CD4-positive, alpha-beta T cell treated with Interferon gamma for 1 hour (primary cell): ENCODE measurements at regions not wholly inside any gene's neighbourhood (a gene's known extent, or its start where the extent isn't known, plus 50 kb on each side); places are given as distances from the start of the nearest gene placed in this dataset.
"Not testable (repeated sequence)": the region's sequence is repeated elsewhere in the genome, so short reads cannot be mapped to it uniquely, and the experiment has no call there.

ENCODE experiments used
- DNase-seq: peaks from one replicate; pipeline ENCODE4 v3.0.0-alpha.2; 2020

DNA sequence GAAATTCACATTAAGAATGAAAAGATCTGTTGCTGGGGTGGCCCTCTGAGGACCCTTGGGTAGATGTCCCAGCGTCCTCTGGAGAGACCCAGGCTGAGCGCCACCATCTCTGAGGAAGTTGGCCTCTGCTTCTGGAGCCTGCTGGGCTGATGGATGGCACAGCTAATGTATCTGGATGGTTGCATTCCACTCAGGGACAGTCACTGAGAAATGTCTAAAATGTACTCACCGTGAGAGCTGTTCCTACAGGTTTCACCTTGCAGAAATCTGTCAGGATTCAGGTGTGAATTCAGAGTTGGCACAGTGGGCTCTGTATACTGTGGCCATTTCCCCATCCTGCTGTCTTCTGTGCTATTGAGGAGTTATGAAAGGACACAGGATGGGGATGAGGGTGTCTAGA is 247.2 kb downstream of the AACS start:
- DNase-seq = no peak

DNA sequence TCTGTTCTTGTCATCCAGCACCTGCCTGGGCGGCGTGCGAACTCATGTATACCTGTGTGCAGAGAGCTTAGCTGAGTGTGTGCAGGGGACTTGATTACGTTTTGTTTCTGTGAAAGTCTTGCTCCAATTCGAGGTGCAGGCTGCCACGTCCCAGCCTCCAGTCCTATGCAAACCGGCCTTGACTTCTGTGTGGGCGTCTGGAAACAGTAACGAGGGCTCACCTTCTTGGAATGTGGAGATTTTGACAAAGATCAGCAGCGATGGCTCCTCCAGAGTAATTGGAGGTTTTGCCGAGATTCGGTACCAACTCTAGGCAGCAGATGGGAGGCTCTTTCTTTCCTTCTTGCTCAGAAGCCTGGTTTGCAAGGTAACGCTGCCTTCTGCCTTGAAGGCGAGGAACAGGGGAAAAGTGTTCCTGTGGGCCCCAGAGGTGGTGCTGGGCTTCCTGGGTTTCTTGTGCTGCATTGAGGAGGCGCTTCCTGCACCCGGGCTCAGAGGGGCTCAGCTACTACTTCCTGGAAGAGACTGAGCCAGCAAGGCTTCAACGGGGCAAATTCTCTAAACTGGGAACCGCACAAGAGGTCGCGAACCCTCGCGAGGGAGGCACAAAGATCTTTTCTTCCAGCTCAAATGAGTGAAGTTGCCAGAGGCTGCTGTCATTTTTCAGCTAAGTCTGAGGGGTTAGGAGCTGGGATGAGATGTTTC is 249.0 kb downstream of the AACS start:
- DNase-seq = no peak

DNA sequence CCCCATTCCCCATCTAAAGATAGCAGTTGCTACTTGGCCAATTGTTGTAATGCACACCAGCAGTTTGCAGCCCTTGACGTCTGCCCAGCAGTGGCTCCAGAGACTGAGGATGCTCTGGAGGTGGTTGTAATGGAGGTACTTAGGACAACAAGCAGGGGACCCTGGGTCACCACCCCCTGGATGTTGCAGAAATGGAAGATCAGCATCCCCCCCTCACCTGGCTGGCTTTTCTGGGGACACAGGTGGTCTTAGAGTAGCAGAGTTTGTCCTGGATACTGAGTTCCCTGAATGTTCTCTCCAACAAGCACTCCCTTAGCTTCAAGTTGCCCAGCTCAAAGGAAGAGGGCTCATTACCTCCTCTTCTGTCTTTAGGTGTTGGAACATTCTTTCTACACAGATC is 250.5 kb downstream of the AACS start:
- DNase-seq = no peak

DNA sequence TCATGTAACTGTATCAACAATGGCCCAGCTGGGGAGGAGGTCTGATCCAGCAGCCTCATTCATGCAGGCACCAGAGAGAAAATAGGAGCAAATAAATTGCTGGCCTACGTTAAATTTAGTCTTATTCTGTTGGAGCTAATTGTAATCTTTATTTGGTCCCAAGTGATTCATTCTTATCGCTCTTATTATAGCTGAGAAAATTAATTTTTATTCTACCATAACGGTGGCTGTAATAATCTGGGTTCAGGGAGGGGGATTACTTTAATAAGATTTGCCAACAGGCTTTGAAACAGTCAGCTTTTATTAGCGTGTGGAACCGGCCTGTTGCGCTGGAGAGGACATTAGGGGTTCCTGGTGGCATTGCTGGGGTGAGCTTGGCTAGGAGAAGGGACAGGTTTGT is 254.9 kb downstream of the AACS start:
- DNase-seq = no peak

DNA sequence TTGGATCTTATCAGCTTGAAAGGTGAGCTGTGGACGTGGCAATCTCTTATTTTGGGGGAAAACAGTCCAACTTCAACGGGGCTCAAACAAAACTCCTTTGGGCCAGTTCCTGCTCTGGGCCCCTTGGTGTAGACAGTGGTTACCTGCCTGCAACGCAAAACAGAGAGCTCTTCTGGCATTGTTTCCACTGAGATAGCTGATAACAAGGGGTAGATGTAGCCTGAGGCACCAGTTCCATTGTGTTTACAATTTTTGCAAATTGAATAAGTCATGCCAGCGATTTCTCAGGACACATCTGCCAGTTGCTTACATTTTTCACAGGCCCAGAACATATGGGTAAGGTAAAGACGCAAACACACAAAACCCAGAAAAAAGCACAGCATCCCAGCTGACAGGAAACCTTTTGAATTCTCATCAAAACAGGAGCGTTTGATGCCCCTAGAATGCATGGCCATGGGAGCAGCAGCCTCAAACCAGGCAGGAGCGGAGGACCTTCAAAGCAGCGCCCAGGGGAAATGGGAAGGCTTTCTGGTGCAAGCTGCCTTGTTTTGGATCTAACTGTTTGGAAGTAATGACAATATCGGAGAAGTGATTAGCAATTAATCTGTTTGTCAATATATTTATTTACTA is 259.7 kb downstream of the AACS start:
- no peak for DNase-seq

DNA sequence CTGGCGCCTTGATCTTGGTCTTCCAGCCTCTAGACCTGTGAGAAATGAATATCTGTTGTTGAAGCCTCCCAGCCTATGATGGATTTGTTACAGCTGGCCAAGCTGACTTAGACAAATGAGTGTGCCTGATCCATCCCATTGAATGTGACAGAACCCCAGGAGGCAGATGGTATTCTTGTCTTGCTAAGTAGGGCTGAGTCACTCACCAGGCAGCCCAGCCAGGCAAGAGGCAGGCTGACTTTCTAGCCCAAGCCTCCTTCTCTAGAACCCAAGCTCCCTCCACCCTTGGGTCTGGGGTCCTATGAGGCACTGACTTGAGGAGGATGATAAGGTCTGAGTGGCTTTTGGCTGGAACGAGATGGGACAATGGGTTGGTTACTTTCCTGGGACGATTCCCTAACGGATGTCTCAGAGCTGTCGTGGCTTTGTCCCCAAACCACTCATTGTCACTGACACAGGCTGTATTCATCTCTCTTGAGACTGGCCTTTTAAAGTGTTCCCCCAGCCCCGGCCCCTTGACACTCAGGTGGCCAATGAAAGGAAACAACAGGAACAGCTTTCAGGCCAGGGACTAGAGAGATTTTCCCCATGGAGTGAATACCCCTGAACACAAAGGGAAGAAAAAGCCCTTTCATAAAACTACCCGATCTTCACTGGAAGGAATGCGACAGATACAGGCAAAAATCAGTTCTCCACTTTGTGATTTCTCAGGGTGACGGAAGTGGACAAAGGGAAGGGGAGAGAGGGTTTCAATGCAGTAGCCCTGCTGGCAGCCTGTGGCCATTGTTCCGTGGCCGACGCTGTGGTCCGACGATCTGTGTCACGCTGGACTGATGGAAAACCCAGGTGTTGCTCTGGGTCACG is 264.2 kb downstream of the AACS start:
- DNase-seq = no peak

DNA sequence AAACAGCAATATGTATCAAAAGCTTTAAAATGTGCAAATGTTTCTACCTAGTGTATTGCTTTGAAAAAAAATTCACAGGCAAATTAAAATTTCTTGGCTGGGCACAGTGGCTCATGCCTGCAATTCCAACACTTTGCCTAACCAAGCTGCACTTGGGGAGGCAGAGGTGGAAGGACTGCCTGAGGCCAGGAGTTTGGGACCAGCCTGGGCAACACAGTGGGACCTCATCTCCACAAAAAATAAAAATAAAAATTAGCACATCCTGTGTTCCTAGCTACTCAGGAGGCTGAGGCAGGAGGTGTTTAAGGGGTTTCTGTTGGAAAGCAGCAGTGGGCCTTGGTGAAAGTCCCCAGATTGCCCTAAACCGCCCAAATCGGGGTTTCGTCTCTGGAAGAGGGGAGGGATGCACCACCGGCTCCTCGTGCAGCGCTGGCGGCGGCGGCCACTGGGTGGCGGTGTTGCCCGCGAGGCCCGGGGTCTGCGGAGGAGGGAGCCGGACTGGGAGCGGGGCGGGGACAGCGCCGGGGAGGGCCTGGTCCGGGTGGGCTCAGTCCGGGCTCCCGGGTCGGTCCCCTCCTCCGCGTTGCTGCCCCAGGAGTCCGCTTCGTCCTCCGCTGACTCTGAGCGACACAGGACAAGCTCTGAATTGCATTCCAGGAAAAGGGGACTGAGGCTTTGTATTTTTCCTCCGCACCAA is 265.6 kb downstream of the AACS start:
- no peak for DNase-seq

DNA sequence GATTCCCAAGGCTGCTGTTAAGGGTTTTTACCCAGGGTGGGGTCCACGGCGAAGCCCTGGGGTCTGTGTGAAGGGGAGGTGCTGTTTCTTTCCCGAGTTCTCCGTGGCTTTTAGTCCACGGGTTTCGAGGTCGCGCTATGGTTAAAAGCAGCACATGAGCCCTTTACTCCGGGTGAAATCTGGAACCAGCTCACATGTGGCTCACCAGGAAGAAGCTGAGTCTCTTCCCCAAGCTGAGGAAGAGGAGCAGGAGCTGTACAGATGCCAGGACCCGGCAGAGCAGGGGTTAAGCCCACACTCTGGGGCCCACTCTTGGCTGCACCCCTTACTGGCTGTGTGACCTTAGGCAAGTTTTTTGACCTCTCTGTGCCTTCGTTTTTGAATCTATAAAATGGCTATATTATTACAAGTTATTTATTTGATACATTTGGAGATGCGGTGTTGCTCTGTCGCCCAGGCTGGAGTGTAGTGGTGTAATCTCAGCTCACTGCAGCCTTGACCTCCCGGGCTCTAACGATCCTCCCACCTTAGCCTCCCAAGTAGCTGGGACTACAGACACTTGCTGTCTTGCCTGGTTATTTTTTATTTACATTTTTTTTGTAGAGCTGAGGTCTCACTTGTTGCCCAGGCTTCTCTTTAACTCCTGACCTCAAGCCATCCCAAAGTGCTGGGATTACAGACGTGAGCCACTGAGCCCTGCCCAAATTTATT is 266.3 kb downstream of the AACS start:
- no peak for DNase-seq

DNA sequence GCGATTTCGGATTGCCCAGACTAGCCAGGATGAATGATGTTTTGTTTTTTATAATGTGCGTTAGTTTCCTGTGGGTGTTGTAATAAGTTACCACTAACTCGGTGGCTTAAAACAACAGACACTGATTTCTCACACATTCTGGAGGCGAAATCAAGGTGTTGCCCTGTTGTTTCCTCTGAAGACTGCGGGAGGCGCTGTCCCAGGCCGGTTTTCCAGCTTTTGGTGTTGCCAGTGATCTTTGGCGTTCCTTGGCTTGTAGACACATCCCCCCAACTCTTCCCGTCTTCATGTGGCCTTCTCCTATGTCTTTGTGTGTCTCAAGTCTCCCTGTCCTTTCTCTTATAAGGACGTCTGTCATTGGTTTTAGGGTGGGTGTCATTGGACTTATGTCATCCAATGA is 267.7 kb downstream of the AACS start:
- DNase-seq = no peak

DNA sequence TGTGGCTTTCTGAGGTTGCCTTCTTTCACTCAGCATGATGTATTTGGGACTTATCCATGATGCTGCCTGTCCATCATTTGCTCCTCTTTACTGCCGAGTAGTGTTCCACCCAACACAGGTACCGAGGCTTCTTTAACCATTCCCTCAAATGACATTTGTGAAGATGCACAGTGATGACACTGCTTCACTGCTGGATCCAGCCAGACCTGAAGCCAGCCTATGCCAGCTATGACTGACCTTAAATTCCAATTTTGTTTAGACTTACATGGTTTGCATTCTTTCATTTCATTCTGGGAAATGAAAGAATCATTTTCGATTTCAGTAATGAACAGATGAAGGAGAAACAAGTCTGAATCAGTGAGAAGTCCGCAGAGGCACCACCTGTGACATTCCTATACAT is 271.0 kb downstream of the AACS start:
- no peak for DNase-seq

DNA sequence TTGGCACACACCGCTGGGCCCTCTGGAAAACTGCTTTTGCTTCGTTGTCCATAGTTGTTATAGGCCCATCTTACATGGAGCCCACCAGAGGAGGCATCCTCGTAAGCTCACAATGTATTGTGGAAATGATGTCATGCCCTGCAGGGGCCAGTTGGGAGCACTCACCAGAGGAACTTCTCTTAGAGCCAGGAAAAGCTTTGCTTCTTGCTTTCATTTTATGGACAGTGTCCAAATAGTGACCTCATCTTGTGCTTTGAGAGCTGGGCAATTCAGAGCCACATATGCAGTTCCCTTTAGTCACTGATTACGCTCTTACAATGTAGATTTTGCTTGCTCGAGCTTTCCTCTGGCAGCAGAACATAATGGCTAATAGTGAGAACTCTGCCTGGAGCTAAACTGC is 275.6 kb downstream of the AACS start:
- DNase-seq = no peak

DNA sequence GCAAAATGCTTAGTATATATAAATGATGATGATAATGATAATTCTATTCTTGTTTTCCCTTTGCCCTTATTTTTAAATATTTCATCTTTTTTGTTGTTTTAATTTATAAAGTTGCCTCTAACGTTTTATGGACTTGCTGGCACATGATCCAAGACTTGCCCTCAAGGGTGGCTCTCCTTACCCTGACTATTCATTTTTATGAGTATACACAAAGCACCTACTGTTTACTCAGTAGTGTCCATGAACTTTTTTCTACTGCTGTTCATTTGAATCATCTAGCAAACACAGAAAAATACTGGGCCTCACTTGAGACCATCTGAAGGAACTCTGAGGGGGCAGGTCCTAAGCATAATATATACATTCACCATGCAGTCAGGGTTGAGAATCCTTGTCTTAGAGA is 276.2 kb downstream of the AACS start:
- no peak for DNase-seq

DNA sequence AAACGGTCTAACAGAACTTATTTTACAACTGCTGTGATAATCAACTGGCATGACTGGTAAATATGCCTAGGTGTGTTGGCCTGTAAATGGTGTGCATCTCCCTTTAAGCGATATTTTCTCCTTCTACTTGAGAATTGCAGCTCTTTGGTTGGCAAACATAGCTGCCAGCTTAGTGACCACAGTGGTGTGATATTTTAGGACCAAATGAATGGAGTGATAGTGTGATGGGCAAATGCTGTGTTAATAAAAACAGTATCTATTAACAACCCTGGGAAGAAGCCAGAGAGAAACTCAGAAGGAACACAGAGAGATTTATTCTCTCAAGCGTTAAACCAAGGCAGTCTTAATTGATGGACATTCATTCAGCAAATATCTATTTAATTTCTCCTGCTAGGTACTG is 278.4 kb downstream of the AACS start:
- DNase-seq = no peak

DNA sequence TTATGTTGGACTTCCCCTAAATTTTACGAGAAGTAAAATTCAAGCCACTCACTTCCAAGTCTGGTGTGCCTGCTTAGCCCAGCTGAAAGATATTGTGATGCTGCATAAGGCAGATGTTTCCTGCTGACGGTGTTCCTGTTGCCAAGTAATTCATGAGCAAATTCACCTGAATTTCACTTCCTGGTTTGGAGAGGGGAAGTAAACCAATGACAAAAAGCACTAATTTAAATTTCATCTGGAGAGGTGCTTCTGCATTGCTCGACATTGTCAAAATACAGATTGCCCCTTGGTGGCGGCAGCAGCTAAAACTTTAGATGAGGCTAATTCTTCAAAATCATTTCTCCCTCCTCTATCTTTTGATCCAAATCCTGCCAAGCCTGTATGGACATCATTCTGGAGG is 281.1 kb downstream of the AACS start:
- no peak for DNase-seq

DNA sequence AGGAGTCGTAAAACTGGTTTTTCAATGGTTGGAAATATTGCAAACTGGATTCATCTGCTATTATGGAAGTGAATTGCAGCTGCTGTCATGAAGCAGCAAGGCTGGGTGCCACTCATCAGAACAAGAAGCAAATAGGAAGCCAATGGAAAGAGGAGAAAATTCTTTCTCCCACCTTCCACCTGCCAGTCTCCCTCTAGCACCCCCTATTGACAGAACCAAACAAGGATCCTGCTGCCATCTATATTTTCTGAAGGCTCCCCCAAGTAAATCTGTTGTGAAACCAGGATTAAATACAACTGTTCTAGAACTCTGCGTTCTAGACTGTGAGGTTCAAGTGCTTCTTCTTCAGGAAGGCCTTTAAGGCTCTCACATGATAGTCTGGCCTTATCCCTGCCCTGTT is 286.6 kb downstream of the AACS start:
- DNase-seq = no peak

DNA sequence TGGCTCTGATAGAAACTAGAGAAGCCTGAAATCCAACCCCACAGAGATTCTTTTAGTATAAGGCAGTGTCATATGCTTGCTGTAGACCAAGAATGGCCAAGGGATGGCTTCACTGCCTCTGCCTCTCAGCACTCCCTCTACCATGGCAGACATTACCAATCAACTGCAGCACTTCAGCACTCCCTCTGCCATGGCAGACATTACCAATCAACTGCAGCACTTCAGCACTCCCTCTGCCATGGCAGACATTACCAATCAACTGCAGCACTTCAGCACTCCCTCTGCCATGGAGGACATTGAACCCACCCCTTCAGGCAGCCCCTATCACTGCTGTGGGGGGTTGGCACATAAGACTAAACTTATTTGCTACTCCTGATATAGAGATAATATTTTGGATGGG is 287.8 kb downstream of the AACS start:
- DNase-seq = not testable (repeated sequence)

DNA sequence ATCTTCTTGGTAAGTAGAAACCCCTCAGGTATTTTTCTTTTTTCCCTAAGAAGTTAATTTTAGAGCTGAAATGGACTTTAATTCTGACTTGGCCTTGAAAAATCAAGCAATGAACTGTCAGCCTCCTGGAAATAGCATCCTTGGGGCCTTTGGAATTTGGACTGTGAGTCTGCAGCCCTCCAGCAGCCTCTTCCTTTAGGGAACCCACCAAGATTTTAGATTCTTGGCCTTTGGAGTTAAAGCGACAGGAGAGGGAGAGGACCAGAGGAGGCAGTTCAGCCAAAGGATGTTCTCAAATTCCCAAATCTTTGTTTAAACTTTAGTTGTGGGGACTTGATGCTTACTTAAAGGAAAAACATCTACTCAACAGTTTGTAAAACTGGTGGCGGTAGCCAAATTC is 288.6 kb downstream of the AACS start:
- DNase-seq = no peak

DNA sequence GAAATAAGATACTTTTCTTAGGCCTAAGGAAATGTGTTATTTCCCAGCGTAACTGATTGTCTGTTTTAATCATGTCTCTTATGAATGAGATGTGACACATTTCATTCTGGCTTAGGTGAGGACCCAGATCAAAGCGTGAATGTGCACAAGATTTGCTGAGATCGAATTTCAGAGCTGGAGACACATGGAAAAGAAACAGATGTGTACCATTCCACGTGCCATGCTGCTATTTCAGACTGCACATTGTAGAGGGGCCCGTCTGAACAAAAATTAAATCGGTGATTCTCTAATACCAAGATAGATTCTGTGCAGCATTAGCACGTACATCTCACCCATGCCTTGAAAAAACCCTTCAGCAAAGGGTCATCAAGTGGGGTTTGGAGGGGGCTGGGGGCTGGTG is 290.4 kb downstream of the AACS start:
- DNase-seq = no peak

DNA sequence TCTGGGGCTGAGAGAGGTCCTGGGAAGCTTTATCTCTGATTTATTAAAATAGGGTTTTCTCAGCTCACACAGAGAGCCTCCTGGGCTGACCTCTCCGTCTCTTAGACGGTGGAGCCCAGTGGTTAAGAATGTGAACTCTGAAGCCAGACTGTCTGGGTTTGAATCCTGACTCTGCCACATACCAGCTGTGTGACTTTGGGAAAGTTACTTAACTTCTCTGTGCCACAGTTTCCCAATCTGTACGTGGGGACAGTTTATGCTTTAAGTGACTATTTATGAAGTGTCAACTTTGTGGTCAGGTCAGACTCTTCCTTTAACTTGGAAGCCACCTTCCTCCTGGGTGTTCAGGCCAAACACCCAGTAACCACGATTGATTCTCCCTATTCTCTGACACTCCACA is 290.9 kb downstream of the AACS start:
- no peak for DNase-seq

DNA sequence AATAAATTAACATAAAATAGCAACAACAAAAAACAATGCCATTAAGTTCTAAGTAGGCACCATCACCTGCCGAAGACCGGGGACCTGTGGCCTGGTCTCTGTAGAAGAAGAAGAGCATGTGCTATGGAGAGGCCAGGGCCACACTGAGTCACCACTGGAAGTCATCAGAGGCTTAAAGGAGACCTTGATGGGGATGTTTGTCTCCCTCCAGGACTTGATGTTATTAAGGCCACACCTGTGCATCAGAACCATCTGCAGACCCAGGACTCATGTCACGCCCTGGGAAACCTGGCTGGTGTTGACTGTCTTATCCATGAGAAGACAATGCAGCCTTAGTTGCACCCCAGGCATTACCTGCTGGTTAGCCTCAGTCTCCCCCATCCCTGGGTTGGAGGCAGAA is 292.3 kb downstream of the AACS start:
- no peak for DNase-seq

DNA sequence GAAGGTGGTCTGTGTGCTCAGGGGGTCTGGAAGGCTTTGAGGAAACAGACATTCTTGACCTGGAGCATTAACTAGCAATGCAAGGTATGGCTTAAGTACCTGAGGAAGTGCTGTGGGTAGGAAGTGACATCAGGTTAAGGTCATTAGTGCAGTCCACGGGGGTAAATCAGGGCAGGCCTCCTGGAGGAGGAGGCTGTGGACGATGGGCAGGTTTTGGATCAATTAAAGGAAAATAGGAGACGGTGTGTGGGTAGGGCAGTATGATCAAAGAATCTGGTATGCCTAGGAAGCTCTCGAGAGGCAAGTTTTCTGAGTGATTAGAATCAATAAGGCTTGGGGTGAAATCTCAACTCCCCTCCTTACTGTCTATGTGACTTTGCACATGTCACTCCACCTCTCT is 295.3 kb downstream of the AACS start:
- no peak for DNase-seq

DNA sequence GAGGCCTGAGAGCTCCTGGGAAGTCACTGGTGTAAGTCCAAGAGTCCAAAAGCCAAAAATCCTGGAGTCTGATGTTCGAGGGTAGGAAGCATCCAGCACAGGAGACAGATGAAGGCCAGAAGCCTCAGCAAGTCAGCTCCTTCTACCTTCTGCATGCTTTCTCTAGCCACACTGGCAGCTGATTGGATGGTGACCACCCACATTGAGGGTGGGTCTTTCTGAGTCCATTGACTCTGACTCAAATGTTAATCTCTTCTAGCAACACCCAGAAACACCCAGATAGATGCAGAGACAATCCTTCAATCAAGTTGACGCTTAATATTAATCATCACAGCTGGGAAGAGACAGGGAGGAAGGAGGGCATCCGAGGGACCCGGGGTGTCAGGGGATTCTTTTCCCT is 305.8 kb downstream of the AACS start:
- DNase-seq = no peak

DNA sequence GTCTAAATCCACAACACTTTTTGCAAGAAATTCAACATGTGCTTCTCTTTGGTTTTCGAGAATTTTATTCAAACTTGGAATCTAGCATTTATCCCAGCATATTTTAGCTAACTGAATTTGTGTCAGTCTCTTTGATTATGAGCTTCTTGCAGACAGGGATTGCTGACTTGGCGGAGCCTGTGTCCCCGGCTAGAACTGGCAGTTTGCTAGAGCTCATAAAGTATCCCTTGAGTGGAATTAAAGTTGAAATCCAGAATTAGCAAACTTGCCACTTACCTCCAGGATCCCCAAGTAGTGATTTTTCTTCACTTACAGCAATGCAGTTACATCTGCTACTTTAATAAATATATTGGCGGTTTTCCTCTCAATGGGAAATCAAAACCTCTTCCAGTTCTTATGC is 306.9 kb downstream of the AACS start:
- no peak for DNase-seq
